HG03025 (cell line): ENCODE measurements at regions not wholly inside any gene's neighbourhood (a gene's known extent, or its start where the extent isn't known, plus 50 kb on each side); places are given as distances from the start of the nearest gene placed in this dataset.

Source experiments
- ATAC-seq: cut with Tn5 transposase; IDR thresholded peaks from one replicate; pipeline ENCODE4 v1.9.1; 2021; ENCODE audit warnings: mild to moderate bottlenecking, moderate library complexity; ENCODE audit not compliant: unreplicated experiment, low FRiP score

- no peak for ATAC-seq
These were observed 113.2 kb downstream of the HERPUD2 start for GRCh38 chr7:35581605-35582210.

GRCh38 chr7:35576031-35576573 is 118.8 kb downstream of the HERPUD2 start:
- ATAC-seq, result no peak

- no peak for ATAC-seq
These were observed 123.2 kb downstream of the HERPUD2 start for GRCh38 chr7:35571611-35572240.

GRCh38 chr7:35570937-35571336 is 124.0 kb downstream of the HERPUD2 start:
- ATAC-seq, result no peak

- no peak for ATAC-seq
These were observed 129.0 kb downstream of the HERPUD2 start for GRCh38 chr7:35565927-35566326.

GRCh38 chr7:35558841-35559240 is 136.1 kb downstream of the HERPUD2 start:
- ATAC-seq, result no peak

- no peak for ATAC-seq
These were observed 138.1 kb downstream of the HERPUD2 start for GRCh38 chr7:35556515-35557471.

- no peak for ATAC-seq
These were observed 139.0 kb downstream of the HERPUD2 start for GRCh38 chr7:35555934-35556333.

- no peak for ATAC-seq
These were observed 139.5 kb downstream of the HERPUD2 start for GRCh38 chr7:35555386-35555785.

GRCh38 chr7:35553519-35553918 is 141.4 kb downstream of the HERPUD2 start:
- no peak for ATAC-seq

- ATAC-seq, result no peak
These were observed 142.2 kb downstream of the HERPUD2 start for GRCh38 chr7:35552691-35553090.

- no peak for ATAC-seq
These were observed 143.4 kb downstream of the HERPUD2 start for GRCh38 chr7:35551321-35552081.

GRCh38 chr7:35550831-35551230 is 144.1 kb downstream of the HERPUD2 start:
- ATAC-seq, result no peak

GRCh38 chr7:35549781-35550180 is 145.2 kb downstream of the HERPUD2 start:
- ATAC-seq, result no peak

GRCh38 chr7:35548291-35548690 is 146.6 kb downstream of the HERPUD2 start:
- ATAC-seq, result no peak

GRCh38 chr7:35546691-35547429 is 148.1 kb downstream of the HERPUD2 start:
- ATAC-seq, result no peak

- ATAC-seq, result no peak
These were observed 149.1 kb downstream of the HERPUD2 start for GRCh38 chr7:35545831-35546230.

GRCh38 chr7:35544028-35544742 is 150.8 kb downstream of the HERPUD2 start:
- ATAC-seq, result no peak
